ENCODE measurements at regions not wholly inside any gene's neighbourhood (a gene's known extent, or its start where the extent isn't known, plus 50 kb on each side); places are given as distances from the start of the nearest gene placed in this dataset.

- peaks cover 4% of the 10 kb centered on the region for H3K9me3 Mint-ChIP-seq
- TF ChIP-seq CTCF (IDR thresholded peaks at IDR 0.05; ENCODE audit: unreplicated experiment): no peak
- no peaks in the 10 kb centered on the region for H3K36me3 Mint-ChIP-seq
- no peak for DNase-seq (ENCODE audit: low spot score in 2 of 2, unreplicated experiment in 2 of 2)
- peaks cover 9% of the 10 kb centered on the region for H3K4me1 Mint-ChIP-seq
- no peak overlapping the region for H3K27ac Mint-ChIP-seq
- no peak overlapping the region for H3K4me3 Mint-ChIP-seq
- no peaks in the 10 kb centered on the region for H3K27me3 Mint-ChIP-seq (ENCODE audit: low read depth)
These were observed 349.7 kb downstream of the ATP23 start for GRCh38 chr12:58291106-58291505.

GRCh38 chr12:58293308-58293982 lies 352.1 kb downstream of the ATP23 start:
- Mint-ChIP-seq H3K27ac (no peak overlapping the region), H3K4me3 (no peak overlapping the region), H3K36me3 (no peaks in the 10 kb centered on the region), H3K4me1 (peaks cover 18% of the 10 kb centered on the region), H3K27me3 (ENCODE audit: low read depth) (no peaks in the 10 kb centered on the region), H3K9me3 (no peaks in the 10 kb centered on the region)
- DNase-seq (ENCODE audit: low spot score in 2 of 2, unreplicated experiment in 2 of 2): no peak
- no peak for TF ChIP-seq CTCF (IDR thresholded peaks at IDR 0.05; ENCODE audit: unreplicated experiment)

- Mint-ChIP-seq H3K4me3 (no peak overlapping the region), H3K4me1 (peaks cover 23% of the 10 kb centered on the region), H3K36me3 (no peaks in the 10 kb centered on the region), H3K27me3 (ENCODE audit: low read depth) (no peaks in the 10 kb centered on the region), H3K9me3 (no peaks in the 10 kb centered on the region), H3K27ac (no peak overlapping the region)
- DNase-seq (ENCODE audit: low spot score in 2 of 2, unreplicated experiment in 2 of 2): no peak
- TF ChIP-seq CTCF (IDR thresholded peaks at IDR 0.05; ENCODE audit: unreplicated experiment): no peak
These were observed 353.9 kb downstream of the ATP23 start for GRCh38 chr12:58295268-58295667.

- DNase-seq (ENCODE audit: low spot score in 2 of 2, unreplicated experiment in 2 of 2): no peak
- H3K4me3 Mint-ChIP-seq: no peak overlapping the region
- H3K9me3 Mint-ChIP-seq: no peaks in the 10 kb centered on the region
- no peaks in the 10 kb centered on the region for H3K36me3 Mint-ChIP-seq
- H3K4me1 Mint-ChIP-seq: peaks cover 23% of the 10 kb centered on the region
- TF ChIP-seq CTCF (IDR thresholded peaks at IDR 0.05; ENCODE audit: unreplicated experiment): no peak
- H3K27me3 Mint-ChIP-seq (ENCODE audit: low read depth): no peaks in the 10 kb centered on the region
- H3K27ac Mint-ChIP-seq: no peak overlapping the region
These were observed 355.5 kb downstream of the ATP23 start for GRCh38 chr12:58296863-58297262.

- Mint-ChIP-seq H3K27ac (no peak overlapping the region), H3K36me3 (no peaks in the 10 kb centered on the region), H3K4me1 (peaks cover 35% of the 10 kb centered on the region), H3K9me3 (no peaks in the 10 kb centered on the region), H3K27me3 (ENCODE audit: low read depth) (no peaks in the 10 kb centered on the region), H3K4me3 (no peak overlapping the region)
- no peak for TF ChIP-seq CTCF (IDR thresholded peaks at IDR 0.05; ENCODE audit: unreplicated experiment)
- DNase-seq (ENCODE audit: low spot score in 2 of 2, unreplicated experiment in 2 of 2): no peak
These were observed 357.4 kb downstream of the ATP23 start for GRCh38 chr12:58298803-58299202.

- Mint-ChIP-seq H3K4me3 (no peak overlapping the region), H3K27ac (no peak overlapping the region), H3K36me3 (no peaks in the 10 kb centered on the region), H3K9me3 (no peaks in the 10 kb centered on the region), H3K4me1 (peaks cover 35% of the 10 kb centered on the region), H3K27me3 (ENCODE audit: low read depth) (no peaks in the 10 kb centered on the region)
- DNase-seq (ENCODE audit: low spot score in 2 of 2, unreplicated experiment in 2 of 2): no peak
- TF ChIP-seq CTCF (IDR thresholded peaks at IDR 0.05; ENCODE audit: unreplicated experiment): no peak
These were observed 358.0 kb downstream of the ATP23 start for GRCh38 chr12:58299371-58299770.
